ENCODE measurements at regions not wholly inside any gene's neighbourhood (a gene's known extent, or its start where the extent isn't known, plus 50 kb on each side); places are given as distances from the start of the nearest gene placed in this dataset.

DNA sequence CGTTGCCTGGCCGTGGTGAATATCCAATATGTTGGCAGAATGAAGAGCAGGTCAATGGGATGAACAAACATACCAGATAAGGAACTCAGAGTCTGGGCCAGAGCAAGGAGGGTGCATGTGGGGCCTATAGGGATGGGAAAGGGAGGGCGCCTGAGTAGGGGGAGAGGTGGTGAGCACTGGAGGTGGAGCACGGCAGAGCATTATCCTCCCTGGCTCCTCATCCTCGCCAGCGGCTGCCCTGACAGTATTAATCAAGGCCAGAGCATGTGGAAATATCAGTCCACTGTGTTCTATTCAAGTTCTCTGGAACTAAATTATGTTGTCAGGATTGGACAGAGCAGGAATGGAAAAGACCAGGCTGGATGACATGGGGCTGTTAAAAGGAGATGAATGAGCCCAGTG lies 254.8 kb upstream of the ZMIZ1 start:
- DNase-seq: no peak

DNA sequence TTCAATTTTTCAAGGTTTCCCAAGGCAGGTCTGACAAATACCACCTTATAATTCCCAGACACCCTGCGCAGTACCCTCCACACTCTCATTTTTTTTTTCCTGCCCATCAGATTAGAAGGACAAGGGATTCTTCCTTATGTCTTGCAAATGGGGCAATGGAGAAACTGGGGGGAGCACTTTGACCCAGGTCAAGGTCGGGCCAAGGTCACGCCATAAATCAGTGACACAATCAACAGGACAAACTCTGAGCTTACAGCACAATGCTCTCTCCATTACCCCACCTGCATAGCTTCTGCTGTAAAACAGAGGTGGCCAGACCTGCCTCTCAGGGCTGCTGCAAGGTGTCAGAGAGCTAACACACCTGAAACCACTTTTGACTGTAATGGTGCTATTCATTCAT lies 254.4 kb upstream of the ZMIZ1 start:
- no peak for DNase-seq

DNA sequence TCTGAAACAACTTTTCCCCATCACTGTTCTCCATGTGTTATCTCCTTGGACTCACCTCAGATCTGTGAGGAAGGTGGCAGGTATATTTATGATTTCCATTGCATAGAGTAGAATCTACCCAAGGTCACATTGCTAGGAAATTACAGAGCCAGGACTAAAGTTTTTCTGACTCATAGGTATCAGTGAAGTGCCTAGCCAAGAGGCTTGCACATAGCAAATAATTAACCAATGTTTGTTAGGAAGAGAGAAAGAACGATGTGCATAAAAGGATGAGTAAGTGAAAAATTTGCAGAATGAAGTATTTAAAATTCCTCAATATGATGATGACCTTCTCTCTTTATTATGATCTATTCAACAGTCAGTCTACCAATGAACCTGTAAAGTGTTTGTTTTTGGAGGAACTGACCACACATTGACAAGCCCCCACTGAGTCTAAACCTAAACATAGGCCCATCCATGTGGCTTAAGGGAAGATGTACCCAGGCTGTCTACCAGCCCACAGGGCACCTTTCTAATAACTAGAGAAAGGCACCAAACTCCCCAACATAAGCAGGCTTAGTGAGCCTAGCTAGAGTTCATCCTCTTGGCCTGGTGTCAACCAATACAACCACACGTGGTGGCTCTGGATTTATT lies 252.9 kb upstream of the ZMIZ1 start:
- no peak for DNase-seq

GRCh38 chr10:78817361-78817760 lies 251.4 kb upstream of the ZMIZ1 start:
- no peak for DNase-seq

DNA sequence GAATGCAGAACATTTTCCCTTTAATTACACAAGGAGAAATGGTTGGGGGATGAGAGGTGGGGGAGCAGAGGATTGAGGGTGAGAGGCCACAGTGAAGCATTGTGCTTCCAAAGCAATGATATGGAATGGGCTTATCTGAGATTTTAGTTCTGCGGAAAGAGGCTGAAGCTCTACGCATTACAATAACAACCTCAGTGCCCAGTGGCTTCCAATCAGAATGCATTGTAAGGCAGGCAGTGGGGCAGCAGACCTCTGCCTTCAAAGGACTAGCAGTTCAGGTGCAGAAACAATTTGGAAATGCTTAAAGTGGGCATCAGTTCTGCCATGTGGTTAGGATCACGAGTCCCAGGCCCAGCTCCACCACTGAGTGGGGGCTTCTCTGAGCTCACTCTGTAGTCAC lies 251.0 kb upstream of the ZMIZ1 start:
- no peak for DNase-seq

GRCh38 chr10:78819361-78820006 lies 249.3 kb upstream of the ZMIZ1 start:
- no peak for DNase-seq

- DNase-seq: no peak
Measured at GRCh38 chr10:78820007-78820362, 248.8 kb upstream of the ZMIZ1 start.

- DNase-seq: no peak
Measured at GRCh38 chr10:78821052-78821451, 247.7 kb upstream of the ZMIZ1 start.

GRCh38 chr10:78828647-78829539 lies 239.9 kb upstream of the ZMIZ1 start:
- no peak for DNase-seq

GRCh38 chr10:78829565-78829964 lies 239.2 kb upstream of the ZMIZ1 start:
- no peak for DNase-seq

- no peak for DNase-seq
Measured at GRCh38 chr10:78830062-78830975, 238.4 kb upstream of the ZMIZ1 start.

- no peak for DNase-seq
Measured at GRCh38 chr10:78830976-78831375, 237.8 kb upstream of the ZMIZ1 start.

DNA sequence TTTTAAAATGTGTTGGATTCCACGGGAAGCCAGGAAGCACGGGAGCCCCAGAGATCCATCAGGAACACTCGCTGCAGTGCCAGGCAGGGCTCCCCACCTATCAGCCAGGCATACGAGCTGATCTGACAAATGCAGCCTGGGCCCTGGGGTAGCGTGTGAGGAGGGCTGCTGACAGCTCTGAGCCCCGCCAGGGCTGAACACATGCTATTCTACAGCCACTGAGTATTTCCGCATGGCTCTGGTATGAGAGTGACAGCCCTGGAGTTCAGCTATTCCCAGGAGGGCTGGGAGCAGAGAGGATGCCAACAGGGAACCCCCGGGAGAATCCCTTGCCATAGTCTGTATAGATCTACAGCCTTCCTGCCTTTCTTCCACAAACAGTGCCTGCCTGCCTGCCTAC lies 237.3 kb upstream of the ZMIZ1 start:
- DNase-seq: no peak

- no peak for DNase-seq
Measured at GRCh38 chr10:78832281-78832680, 236.5 kb upstream of the ZMIZ1 start.

GRCh38 chr10:78838141-78838657 lies 230.6 kb upstream of the ZMIZ1 start:
- DNase-seq: no peak

DNA sequence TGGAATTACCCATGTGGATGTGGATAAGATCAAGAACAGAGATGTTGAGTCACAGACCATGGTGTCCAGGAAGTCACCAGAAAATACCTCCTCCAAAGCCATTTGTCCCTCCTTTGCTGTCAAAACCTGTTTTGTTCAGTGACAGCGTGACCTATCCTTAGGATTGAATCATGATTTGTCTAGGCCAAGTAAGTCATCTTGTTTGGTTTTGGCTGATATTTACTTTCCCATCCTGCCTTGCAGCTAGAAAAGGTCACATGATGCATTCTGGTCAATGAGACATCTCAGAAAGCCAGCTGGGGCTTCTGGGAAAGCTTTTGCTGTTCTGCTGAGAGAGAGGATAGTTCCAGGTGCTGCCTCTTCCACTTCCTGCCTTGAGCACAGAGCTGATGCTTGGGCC lies 225.3 kb upstream of the ZMIZ1 start:
- DNase-seq: no peak

GRCh38 chr10:78844960-78845607 lies 223.7 kb upstream of the ZMIZ1 start:
- DNase-seq: no peak

GRCh38 chr10:78846071-78846470 lies 222.7 kb upstream of the ZMIZ1 start:
- no peak for DNase-seq

GRCh38 chr10:78846760-78847159 lies 222.0 kb upstream of the ZMIZ1 start:
- DNase-seq: no peak

- no peak for DNase-seq
Measured at GRCh38 chr10:78847485-78847884, 221.3 kb upstream of the ZMIZ1 start.

DNA sequence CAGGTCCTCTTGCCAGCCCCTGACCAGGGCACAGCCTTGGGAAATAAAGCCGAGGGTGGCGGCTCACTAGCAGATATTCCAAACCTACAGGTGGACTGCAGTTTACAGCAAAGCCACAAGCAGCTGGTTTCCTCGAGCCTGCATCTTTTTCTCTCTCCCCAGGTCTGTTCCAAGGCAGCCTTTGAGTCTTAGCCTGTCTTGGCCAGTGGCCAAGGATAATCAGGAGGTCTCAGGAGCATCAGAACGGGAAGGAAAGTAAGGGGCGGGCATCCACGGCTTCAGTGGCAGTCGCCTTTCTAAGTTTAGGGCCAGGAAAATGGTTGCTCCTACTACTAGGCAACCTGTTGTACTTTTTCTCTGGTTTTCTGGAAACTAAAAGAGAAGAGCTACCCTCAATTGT lies 219.7 kb upstream of the ZMIZ1 start:
- no peak for DNase-seq

DNA sequence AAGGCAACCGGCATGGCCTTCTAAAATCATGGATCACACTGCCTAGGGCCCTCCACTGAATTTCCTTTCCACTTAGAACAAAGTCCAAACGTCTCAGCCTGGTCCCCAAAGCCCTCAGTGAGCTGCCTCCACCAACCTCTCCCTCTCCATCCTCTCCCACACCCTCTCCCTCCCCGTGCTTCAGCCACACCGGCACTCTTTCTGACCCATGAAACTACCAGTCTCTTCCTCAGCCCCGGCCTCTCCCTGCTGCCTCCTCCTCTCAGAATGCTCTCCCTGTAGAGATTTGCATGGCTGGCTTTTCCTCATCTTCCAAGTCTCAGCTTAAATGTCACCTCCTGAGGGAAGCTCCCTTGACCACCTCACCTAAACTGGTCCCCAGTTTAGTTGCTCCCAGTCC lies 219.0 kb upstream of the ZMIZ1 start:
- no peak for DNase-seq

Data from CD4-positive, alpha-beta T cell treated with Interleukin-15 for 1 hour (primary cell).